ENCODE measurements at regions not wholly inside any gene's neighbourhood (a gene's known extent, or its start where the extent isn't known, plus 50 kb on each side); places are given as distances from the start of the nearest gene placed in this dataset.

GRCh38 chr6:67129780-67130179, 1422.8 kb upstream of the EYS start:
- TF ChIP-seq USF1 (IDR thresholded peaks at IDR 0.05) (no peak), EP300 (IDR thresholded peaks at IDR 0.05; ENCODE audit: borderline replicate concordance) (no peak), EGR1 (IDR thresholded peaks at IDR 0.05) (no peak), TAF1 (IDR thresholded peaks at IDR 0.05; ENCODE audit: low read depth) (no peak), FOXM1 (IDR thresholded peaks at IDR 0.05; ENCODE audit: borderline replicate concordance, low read depth) (no peak), CREB1 (IDR thresholded peaks at IDR 0.05; ENCODE audit: low read depth) (no peak), TCF12 (IDR thresholded peaks at IDR 0.05; ENCODE audit: low read depth) (no peak), CEBPB (IDR thresholded peaks at IDR 0.05) (no peak), MAX (IDR thresholded peaks at IDR 0.05) (no peak), ZBTB7A (IDR thresholded peaks at IDR 0.05; ENCODE audit: low read depth) (no peak), REST (IDR thresholded peaks at IDR 0.05; ENCODE audit: low read depth) (no peak)
